IgD-negative memory B cell (primary cell): ENCODE measurements at regions not wholly inside any gene's neighbourhood (a gene's known extent, or its start where the extent isn't known, plus 50 kb on each side); places are given as distances from the start of the nearest gene placed in this dataset.
A peak's percentile ranks its signal among the peaks of the same experiment; 100 is the strongest.

Experiments
- H3K27ac Mint-ChIP-seq, 3 donors: one replicate each; pipeline ENCODE4 v1.8.0; 2020 to 2022; ENCODE audit warnings: mild to moderate bottlenecking in 3 of 3, mixed read lengths in 3 of 3, moderate library complexity in 1 of 3
- H3K27me3 Mint-ChIP-seq: one replicate; pipeline ENCODE4 v1.8.0; 2021; ENCODE audit warnings: mixed read lengths
- H3K36me3 Mint-ChIP-seq: one replicate; pipeline ENCODE4 v1.8.0; 2020; ENCODE audit warnings: mild to moderate bottlenecking, mixed read lengths
- H3K4me1 Mint-ChIP-seq, 3 donors: one replicate each; pipeline ENCODE4 v1.8.0; 2020 to 2022; ENCODE audit warnings: mixed read lengths in 3 of 3, mild to moderate bottlenecking in 1 of 3
- H3K4me3 Mint-ChIP-seq, 4 donors: one replicate each; pipeline ENCODE4 v1.8.0; 2020 to 2022; ENCODE audit warnings: mild to moderate bottlenecking in 4 of 4, mixed read lengths in 4 of 4, moderate library complexity in 3 of 4
- H3K9me3 Mint-ChIP-seq, 3 donors: one replicate each; pipeline ENCODE4 v1.8.0; 2020 to 2021; ENCODE audit warnings: mixed read lengths in 3 of 3, mild to moderate bottlenecking in 1 of 3

- Mint-ChIP-seq H3K4me3 (peak overlapping the region in 1 of 4 donors; percentile 41), H3K27ac (no peak overlapping the region), H3K4me1 (peaks cover 0 to 4% (median 0%) of the 10 kb centered on the region in 3 donors), H3K27me3 (peaks cover 13% of the 10 kb centered on the region), H3K36me3 (peaks cover 3% of the 10 kb centered on the region), H3K9me3 (peaks cover 1 to 11% (median 5%) of the 10 kb centered on the region in 3 donors)
Measured at GRCh38 chr17:33525186-33525585, 232.1 kb upstream of the ASIC2 start.

DNA sequence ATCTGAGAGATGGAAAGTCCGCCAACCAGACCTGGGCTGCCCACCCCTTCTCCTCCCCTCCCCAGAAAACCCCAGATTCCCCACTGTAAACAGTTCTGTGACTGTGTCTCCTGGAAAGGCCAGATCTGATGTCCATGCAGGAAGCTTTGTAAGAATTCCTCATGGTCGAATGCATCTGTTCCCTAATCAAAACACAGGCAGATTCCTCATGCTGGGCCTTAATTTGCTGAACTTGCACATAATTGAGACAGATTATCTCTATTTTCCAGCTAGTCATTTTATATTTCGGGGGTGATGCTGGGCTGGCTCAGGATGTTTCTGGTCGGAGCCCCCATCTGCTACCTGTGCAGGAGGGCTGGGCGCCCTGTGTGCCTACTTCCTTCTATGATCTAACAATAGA, 233.6 kb upstream of the ASIC2 start:
- no peak overlapping the region for H3K27ac Mint-ChIP-seq
- H3K9me3 Mint-ChIP-seq: peaks cover 1 to 11% (median 5%) of the 10 kb centered on the region in 3 donors
- peaks cover 15% of the 10 kb centered on the region for H3K27me3 Mint-ChIP-seq
- peaks cover 0 to 2% (median 0%) of the 10 kb centered on the region in 3 donors for H3K4me1 Mint-ChIP-seq
- no peak overlapping the region for H3K4me3 Mint-ChIP-seq
- no peaks in the 10 kb centered on the region for H3K36me3 Mint-ChIP-seq

- peaks cover 1 to 11% (median 5%) of the 10 kb centered on the region in 3 donors for H3K9me3 Mint-ChIP-seq
- H3K27ac Mint-ChIP-seq: no peak overlapping the region
- peaks cover 0 to 2% (median 0%) of the 10 kb centered on the region in 3 donors for H3K4me1 Mint-ChIP-seq
- peaks cover 15% of the 10 kb centered on the region for H3K27me3 Mint-ChIP-seq
- H3K36me3 Mint-ChIP-seq: no peaks in the 10 kb centered on the region
- H3K4me3 Mint-ChIP-seq: no peak overlapping the region
Measured at GRCh38 chr17:33527290-33527689, 234.2 kb upstream of the ASIC2 start.

GRCh38 chr17:33528846-33529245, 235.8 kb upstream of the ASIC2 start:
- H3K4me1 Mint-ChIP-seq: peaks cover 0 to 2% (median 0%) of the 10 kb centered on the region in 3 donors
- peaks cover 1 to 11% (median 6%) of the 10 kb centered on the region in 3 donors for H3K9me3 Mint-ChIP-seq
- H3K27ac Mint-ChIP-seq: peak overlapping the region in 1 of 3 donors; percentile 9
- H3K27me3 Mint-ChIP-seq: peaks cover 12% of the 10 kb centered on the region
- H3K4me3 Mint-ChIP-seq: no peak overlapping the region
- H3K36me3 Mint-ChIP-seq: no peaks in the 10 kb centered on the region

DNA sequence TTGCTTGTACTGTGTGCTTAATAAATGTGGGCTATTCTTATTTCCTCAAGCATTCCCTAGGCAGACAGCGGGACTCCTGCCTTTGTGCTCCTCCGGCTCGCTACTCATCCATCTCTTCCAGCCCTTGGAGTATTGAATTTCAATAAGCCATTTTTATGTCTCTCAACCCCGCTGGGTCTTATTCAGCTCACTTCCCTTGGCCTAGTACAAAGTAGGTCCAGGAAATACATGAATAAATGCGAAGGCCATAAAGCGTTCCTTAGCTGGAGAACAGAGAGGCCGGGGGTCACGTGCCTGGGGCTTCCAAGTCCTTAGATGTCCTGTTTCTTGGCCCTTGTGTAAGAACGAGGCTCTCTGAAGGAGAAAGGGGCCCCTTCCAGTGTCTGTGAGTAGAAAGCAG, 236.7 kb upstream of the ASIC2 start:
- H3K9me3 Mint-ChIP-seq: peaks cover 1 to 11% (median 6%) of the 10 kb centered on the region in 3 donors
- H3K4me1 Mint-ChIP-seq: peaks cover 0 to 2% (median 0%) of the 10 kb centered on the region in 3 donors
- no peak overlapping the region for H3K27ac Mint-ChIP-seq
- peaks cover 12% of the 10 kb centered on the region for H3K27me3 Mint-ChIP-seq
- H3K4me3 Mint-ChIP-seq: no peak overlapping the region
- H3K36me3 Mint-ChIP-seq: no peaks in the 10 kb centered on the region

DNA sequence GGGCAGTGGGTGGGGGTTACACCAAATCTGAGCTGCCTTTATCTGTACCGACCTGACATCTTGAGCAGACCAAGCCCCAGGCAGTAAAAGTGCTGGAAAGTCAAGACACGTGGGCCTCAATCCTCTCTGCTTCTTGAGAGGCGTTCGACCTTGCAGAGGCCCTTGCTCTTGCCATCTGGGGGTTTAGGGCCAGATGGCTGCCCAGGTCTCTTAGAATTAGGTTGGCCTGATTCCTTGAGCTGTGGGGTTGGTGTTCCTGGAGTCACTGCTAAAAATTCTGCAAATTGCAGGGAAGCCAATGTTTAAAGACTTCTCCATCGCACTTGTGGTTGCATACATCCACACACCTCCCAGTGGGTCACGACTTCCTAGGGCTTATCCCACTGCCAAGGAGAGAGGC, 238.2 kb upstream of the ASIC2 start:
- Mint-ChIP-seq H3K9me3 (peaks cover 1 to 11% (median 6%) of the 10 kb centered on the region in 3 donors), H3K27ac (no peak overlapping the region), H3K4me1 (peaks cover 0 to 1% (median 0%) of the 10 kb centered on the region in 3 donors), H3K36me3 (no peaks in the 10 kb centered on the region), H3K27me3 (peaks cover 7% of the 10 kb centered on the region), H3K4me3 (no peak overlapping the region)

DNA sequence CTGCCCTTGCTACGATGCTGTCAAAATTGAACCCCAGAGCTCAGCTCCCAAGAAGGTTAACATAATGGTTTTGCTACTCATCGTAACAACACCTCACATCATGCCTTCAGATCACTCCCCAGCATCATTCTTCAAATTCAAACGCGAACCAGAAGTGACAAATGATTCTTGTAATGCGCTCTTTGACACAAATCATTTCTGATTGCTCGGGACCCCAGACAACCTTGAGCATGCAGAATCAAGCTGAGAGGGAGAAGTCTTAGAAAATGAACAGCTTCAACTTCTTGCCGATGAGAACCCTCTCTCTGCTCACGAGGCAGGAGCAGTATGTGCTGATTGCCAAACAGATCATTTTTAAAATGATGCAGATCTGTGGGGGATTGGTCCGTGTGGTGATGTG, 241.0 kb upstream of the ASIC2 start:
- Mint-ChIP-seq H3K36me3 (no peaks in the 10 kb centered on the region), H3K4me1 (no peaks in the 10 kb centered on the region), H3K4me3 (no peak overlapping the region), H3K27me3 (peaks cover 8% of the 10 kb centered on the region), H3K27ac (no peak overlapping the region), H3K9me3 (peaks cover 0 to 7% (median 1%) of the 10 kb centered on the region in 3 donors)

- Mint-ChIP-seq H3K27me3 (peaks cover under 1% of the 10 kb centered on the region), H3K9me3 (no peaks in the 10 kb centered on the region), H3K4me1 (no peaks in the 10 kb centered on the region), H3K36me3 (peaks cover 2% of the 10 kb centered on the region), H3K4me3 (no peak overlapping the region), H3K27ac (no peak overlapping the region)
Measured at GRCh38 chr17:33545124-33545523, 252.0 kb upstream of the ASIC2 start.

- no peaks in the 10 kb centered on the region for H3K36me3 Mint-ChIP-seq
- peaks cover 0 to 2% (median 0%) of the 10 kb centered on the region in 3 donors for H3K9me3 Mint-ChIP-seq
- no peak overlapping the region for H3K27ac Mint-ChIP-seq
- H3K27me3 Mint-ChIP-seq: peaks cover 5% of the 10 kb centered on the region
- H3K4me1 Mint-ChIP-seq: no peaks in the 10 kb centered on the region
- no peak overlapping the region for H3K4me3 Mint-ChIP-seq
Measured at GRCh38 chr17:33550261-33550660, 257.2 kb upstream of the ASIC2 start.

GRCh38 chr17:33551075-33551474, 258.0 kb upstream of the ASIC2 start:
- Mint-ChIP-seq H3K36me3 (no peaks in the 10 kb centered on the region), H3K4me1 (no peaks in the 10 kb centered on the region), H3K9me3 (peaks cover 0 to 2% (median 0%) of the 10 kb centered on the region in 3 donors), H3K4me3 (no peak overlapping the region), H3K27ac (no peak overlapping the region), H3K27me3 (peaks cover 5% of the 10 kb centered on the region)

DNA sequence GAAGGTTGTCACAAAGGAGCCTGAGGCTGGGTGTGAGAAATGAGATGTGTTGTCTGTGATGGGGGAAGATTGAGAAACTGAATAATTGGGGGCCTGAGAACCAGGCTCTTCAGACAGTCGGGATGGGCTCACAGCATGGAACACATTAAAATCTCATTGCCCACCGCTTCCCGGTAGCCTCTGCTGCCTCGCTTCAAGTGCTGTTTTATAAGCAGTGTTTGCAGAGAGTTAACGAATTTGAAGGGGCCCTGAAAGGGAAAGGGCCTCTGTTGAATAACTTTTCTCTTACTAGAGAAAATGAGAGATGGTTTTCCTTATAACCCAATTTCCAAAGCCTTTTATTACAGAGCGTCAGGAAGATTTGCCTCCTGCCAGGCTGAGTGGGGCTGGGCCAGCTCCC, 258.8 kb upstream of the ASIC2 start:
- H3K36me3 Mint-ChIP-seq: no peaks in the 10 kb centered on the region
- no peak overlapping the region for H3K27ac Mint-ChIP-seq
- H3K4me3 Mint-ChIP-seq: no peak overlapping the region
- H3K9me3 Mint-ChIP-seq: peaks cover 0 to 2% (median 0%) of the 10 kb centered on the region in 3 donors
- H3K4me1 Mint-ChIP-seq: no peaks in the 10 kb centered on the region
- peaks cover 5% of the 10 kb centered on the region for H3K27me3 Mint-ChIP-seq

DNA sequence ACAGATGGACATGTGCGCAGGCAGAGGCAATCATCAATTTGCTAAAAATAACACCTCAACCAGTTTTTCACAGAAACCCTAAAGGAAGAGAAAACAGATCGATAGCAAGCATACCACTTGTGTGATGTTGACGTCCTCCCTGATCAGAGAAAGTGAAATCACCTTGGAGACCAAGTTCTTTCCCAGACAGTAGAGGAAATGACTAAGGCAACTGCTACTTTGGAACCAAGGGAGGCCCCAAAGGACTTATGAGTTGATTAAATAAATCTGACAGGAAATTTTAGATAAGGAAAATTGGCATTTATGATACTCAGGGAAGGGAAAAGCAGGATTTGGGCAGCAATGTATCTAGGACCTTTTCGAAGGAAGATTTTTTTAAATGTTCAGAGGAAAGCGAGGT, 267.1 kb upstream of the ASIC2 start:
- Mint-ChIP-seq H3K27me3 (no peaks in the 10 kb centered on the region), H3K4me1 (no peaks in the 10 kb centered on the region), H3K36me3 (no peaks in the 10 kb centered on the region), H3K9me3 (peaks cover 2 to 10% (median 6%) of the 10 kb centered on the region in 3 donors), H3K27ac (no peak overlapping the region), H3K4me3 (no peak overlapping the region)

DNA sequence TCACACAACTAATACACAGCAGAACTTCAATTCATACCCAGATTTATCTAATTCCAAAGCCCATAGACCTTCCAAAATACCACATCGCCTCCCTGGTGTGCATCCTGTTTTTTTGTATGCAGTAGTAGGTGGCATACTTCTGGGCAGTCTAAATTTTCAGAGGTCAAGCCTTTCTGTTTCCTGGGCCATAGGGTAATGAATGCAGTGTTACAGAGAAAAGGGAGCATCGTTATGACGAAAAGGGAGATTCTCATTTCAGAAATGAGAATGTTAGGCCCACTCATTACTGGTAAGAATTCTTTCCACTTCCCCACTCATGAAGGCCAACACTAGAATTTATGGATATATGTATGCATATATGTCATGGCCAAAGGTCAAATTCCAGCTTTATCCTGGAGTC, 267.8 kb upstream of the ASIC2 start:
- H3K4me1 Mint-ChIP-seq: no peaks in the 10 kb centered on the region
- H3K27ac Mint-ChIP-seq: no peak overlapping the region
- H3K4me3 Mint-ChIP-seq: no peak overlapping the region
- no peaks in the 10 kb centered on the region for H3K27me3 Mint-ChIP-seq
- peaks cover 2 to 10% (median 6%) of the 10 kb centered on the region in 3 donors for H3K9me3 Mint-ChIP-seq
- no peaks in the 10 kb centered on the region for H3K36me3 Mint-ChIP-seq

GRCh38 chr17:33561569-33562334, 268.7 kb upstream of the ASIC2 start:
- Mint-ChIP-seq H3K4me1 (no peaks in the 10 kb centered on the region), H3K27ac (no peak overlapping the region), H3K9me3 (peaks cover 2 to 10% (median 6%) of the 10 kb centered on the region in 3 donors), H3K36me3 (no peaks in the 10 kb centered on the region), H3K4me3 (no peak overlapping the region), H3K27me3 (peaks cover 1% of the 10 kb centered on the region)

DNA sequence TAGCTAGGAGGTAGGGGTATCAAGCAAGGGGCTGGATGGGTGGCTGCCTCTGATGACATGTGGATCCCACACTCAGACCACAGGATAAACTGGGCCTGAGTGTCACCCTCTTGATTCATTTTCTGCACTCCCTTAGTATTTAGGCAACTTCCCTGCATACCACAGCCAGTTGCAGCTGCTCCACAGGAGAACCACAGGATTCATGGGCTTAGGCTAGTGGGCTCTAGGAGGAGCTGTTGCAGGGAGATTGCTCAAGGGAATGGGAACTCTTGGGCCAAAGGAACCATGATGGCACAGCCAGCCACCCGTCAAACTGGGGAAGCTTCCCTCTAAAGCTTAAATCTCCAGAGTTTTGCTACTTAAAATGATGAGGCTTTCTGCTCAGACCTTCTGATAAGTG, 269.7 kb upstream of the ASIC2 start:
- Mint-ChIP-seq H3K4me1 (no peaks in the 10 kb centered on the region), H3K27ac (no peak overlapping the region), H3K27me3 (peaks cover 2% of the 10 kb centered on the region)

DNA sequence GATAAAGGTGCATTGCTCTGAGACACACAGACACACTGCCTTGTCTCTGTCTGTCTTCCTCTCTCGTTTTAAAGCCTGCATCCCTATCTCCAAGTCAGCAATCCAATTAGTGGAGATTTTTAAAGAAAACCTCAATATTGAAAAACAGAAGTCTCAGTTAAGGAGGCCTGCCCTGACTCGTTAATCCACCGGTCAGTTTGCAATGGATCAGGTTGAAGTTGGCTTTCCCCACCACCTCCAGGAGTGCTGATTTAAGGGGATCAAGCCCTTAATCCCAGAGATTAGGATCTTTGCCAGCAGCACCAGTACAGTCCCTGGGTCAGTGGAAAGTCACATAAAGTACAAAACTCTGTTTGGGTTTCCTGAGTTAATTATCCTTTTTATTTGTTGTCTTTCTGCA, 271.1 kb upstream of the ASIC2 start:
- H3K27me3 Mint-ChIP-seq: peaks cover 2% of the 10 kb centered on the region
- no peaks in the 10 kb centered on the region for H3K4me1 Mint-ChIP-seq
- H3K36me3 Mint-ChIP-seq: no peaks in the 10 kb centered on the region
- H3K9me3 Mint-ChIP-seq: peaks cover 2 to 11% (median 3%) of the 10 kb centered on the region in 3 donors
- no peak overlapping the region for H3K4me3 Mint-ChIP-seq
- no peak overlapping the region for H3K27ac Mint-ChIP-seq

More for the DNA sequence above, 269.7 kb upstream of the ASIC2 start:
- no peak overlapping the region for H3K4me3 Mint-ChIP-seq
- H3K9me3 Mint-ChIP-seq: peaks cover 0 to 13% (median 3%) of the 10 kb centered on the region in 3 donors
- H3K36me3 Mint-ChIP-seq: no peaks in the 10 kb centered on the region
